ENCODE measurements at regions not wholly inside any gene's neighbourhood (a gene's known extent, or its start where the extent isn't known, plus 50 kb on each side); places are given as distances from the start of the nearest gene placed in this dataset.

DNA sequence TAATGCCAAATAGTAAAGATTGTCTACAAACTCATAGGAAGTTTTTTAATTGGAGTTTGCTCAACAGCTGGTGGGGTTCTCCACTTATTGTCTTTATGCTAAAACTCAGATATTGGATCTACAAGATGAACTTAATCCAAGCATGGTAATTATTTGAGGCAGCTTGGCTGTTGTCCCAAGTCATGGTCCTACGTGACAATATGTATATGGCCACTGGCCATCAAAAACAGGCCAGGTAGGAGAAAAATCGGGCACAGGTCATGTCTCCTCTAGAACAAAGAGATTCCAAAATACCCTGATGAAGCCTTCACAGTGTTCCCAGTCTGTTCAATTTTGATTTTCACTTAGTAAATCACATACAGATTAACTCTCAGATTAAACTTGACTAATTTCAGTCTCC lies 606.4 kb downstream of the TNS3 start:
- no peak for TF ChIP-seq POLR2A (IDR thresholded peaks at IDR 0.05; ENCODE audit: low read depth, low read length)
- TF ChIP-seq, protein P1, sequence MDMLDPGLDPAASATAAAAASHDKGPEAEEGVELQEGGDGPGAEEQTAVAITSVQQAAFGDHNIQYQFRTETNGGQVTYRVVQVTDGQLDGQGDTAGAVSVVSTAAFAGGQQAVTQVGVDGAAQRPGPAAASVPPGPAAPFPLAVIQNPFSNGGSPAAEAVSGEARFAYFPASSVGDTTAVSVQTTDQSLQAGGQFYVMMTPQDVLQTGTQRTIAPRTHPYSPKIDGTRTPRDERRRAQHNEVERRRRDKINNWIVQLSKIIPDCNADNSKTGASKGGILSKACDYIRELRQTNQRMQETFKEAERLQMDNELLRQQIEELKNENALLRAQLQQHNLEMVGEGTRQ (IDR thresholded peaks at IDR 0.05; ENCODE audit: low read depth, low read length), result no peak
- TF ChIP-seq, protein P2, sequence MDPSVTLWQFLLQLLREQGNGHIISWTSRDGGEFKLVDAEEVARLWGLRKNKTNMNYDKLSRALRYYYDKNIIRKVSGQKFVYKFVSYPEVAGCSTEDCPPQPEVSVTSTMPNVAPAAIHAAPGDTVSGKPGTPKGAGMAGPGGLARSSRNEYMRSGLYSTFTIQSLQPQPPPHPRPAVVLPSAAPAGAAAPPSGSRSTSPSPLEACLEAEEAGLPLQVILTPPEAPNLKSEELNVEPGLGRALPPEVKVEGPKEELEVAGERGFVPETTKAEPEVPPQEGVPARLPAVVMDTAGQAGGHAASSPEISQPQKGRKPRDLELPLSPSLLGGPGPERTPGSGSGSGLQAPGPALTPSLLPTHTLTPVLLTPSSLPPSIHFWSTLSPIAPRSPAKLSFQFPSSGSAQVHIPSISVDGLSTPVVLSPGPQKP (IDR thresholded peaks at IDR 0.05; ENCODE audit: borderline replicate concordance, low read depth, low read length), result no peak
- TF ChIP-seq, protein P3, sequence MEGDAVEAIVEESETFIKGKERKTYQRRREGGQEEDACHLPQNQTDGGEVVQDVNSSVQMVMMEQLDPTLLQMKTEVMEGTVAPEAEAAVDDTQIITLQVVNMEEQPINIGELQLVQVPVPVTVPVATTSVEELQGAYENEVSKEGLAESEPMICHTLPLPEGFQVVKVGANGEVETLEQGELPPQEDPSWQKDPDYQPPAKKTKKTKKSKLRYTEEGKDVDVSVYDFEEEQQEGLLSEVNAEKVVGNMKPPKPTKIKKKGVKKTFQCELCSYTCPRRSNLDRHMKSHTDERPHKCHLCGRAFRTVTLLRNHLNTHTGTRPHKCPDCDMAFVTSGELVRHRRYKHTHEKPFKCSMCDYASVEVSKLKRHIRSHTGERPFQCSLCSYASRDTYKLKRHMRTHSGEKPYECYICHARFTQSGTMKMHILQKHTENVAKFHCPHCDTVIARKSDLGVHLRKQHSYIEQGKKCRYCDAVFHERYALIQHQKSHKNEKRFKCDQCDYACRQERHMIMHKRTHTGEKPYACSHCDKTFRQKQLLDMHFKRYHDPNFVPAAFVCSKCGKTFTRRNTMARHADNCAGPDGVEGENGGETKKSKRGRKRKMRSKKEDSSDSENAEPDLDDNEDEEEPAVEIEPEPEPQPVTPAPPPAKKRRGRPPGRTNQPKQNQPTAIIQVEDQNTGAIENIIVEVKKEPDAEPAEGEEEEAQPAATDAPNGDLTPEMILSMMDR (conservative IDR thresholded peaks at IDR 0.05; ENCODE audit: low read depth, low read length), result no peak
- no peak for TF ChIP-seq MXI1 (IDR thresholded peaks at IDR 0.05; ENCODE audit: borderline replicate concordance, low read depth, low read length)
- no peak for TF ChIP-seq FOS (IDR thresholded peaks at IDR 0.05; ENCODE audit: low read depth, low read length)
- no peak for TF ChIP-seq SMC3 (IDR thresholded peaks at IDR 0.05; ENCODE audit: low read depth, low read length)
- TF ChIP-seq CHD1 (IDR thresholded peaks at IDR 0.05; ENCODE audit: low read depth, low read length), result no peak

Measured in IMR-90 (cell line).